ENCODE measurements at regions not wholly inside any gene's neighbourhood (a gene's known extent, or its start where the extent isn't known, plus 50 kb on each side); places are given as distances from the start of the nearest gene placed in this dataset.

- Histone ChIP-seq H3K4me3 (ENCODE audit: insufficient read depth, low read length, poor library complexity, severe bottlenecking) (no peak overlapping the region), H3K9me3 (ENCODE audit: insufficient read depth, low read length) (no peaks in the 10 kb centered on the region), H3K27ac (ENCODE audit: low read depth, low read length) (no peak overlapping the region), H3K79me2 (ENCODE audit: insufficient read depth, low read length) (no peaks in the 10 kb centered on the region), H3K4me2 (ENCODE audit: low read depth, low read length, poor library complexity, severe bottlenecking) (no peak overlapping the region), H4K20me1 (ENCODE audit: low read depth, low read length) (no peaks in the 10 kb centered on the region), H2AFZ (ENCODE audit: low read depth, low read length, severe bottlenecking) (no peak overlapping the region), H3K9ac (ENCODE audit: low read length) (no peak overlapping the region), H3K9me2 (replicated peaks; ENCODE audit: insufficient read depth, low read length) (no peaks in the 10 kb centered on the region), H3K36me3 (ENCODE audit: low read length) (no peaks in the 10 kb centered on the region), H3F3A (ENCODE audit: insufficient read depth) (no peaks in the 10 kb centered on the region), H3K27me3 (ENCODE audit: low read length) (no peaks in the 10 kb centered on the region)
- TF ChIP-seq EZH2phosphoT487 (conservative IDR thresholded peaks at IDR 0.05; ENCODE audit: low read length) (no peak), CTCF (IDR thresholded peaks at IDR 0.05; ENCODE audit: insufficient read depth, low read length, poor library complexity, severe bottlenecking) (no peak)
Observed at GRCh38 chr13:72379581-72379980, 347.8 kb downstream of the MZT1 start.

GRCh38 chr13:72368031-72368430 lies 359.4 kb downstream of the MZT1 start:
- H3K9me3 ChIP-seq (ENCODE audit: insufficient read depth, low read length), result no peaks in the 10 kb centered on the region
- H2AFZ ChIP-seq (ENCODE audit: low read depth, low read length, severe bottlenecking), result no peak overlapping the region
- H3K27ac ChIP-seq (ENCODE audit: low read depth, low read length), result no peak overlapping the region
- H3K9ac ChIP-seq (ENCODE audit: low read length), result no peak overlapping the region
- no peaks in the 10 kb centered on the region for H3K9me2 ChIP-seq (replicated peaks; ENCODE audit: insufficient read depth, low read length)
- no peaks in the 10 kb centered on the region for H3K36me3 ChIP-seq (ENCODE audit: low read length)
- H3K27me3 ChIP-seq (ENCODE audit: low read length), result no peaks in the 10 kb centered on the region
- no peaks in the 10 kb centered on the region for H3F3A ChIP-seq (ENCODE audit: insufficient read depth)
- H3K4me2 ChIP-seq (ENCODE audit: low read depth, low read length, poor library complexity, severe bottlenecking), result no peak overlapping the region
- TF ChIP-seq CTCF (IDR thresholded peaks at IDR 0.05; ENCODE audit: insufficient read depth, low read length, poor library complexity, severe bottlenecking) (no peak), EZH2phosphoT487 (conservative IDR thresholded peaks at IDR 0.05; ENCODE audit: low read length) (no peak)
- H4K20me1 ChIP-seq (ENCODE audit: low read depth, low read length), result no peaks in the 10 kb centered on the region
- H3K79me2 ChIP-seq (ENCODE audit: insufficient read depth, low read length), result no peaks in the 10 kb centered on the region
- no peak overlapping the region for H3K4me3 ChIP-seq (ENCODE audit: insufficient read depth, low read length, poor library complexity, severe bottlenecking)

- Histone ChIP-seq H3K36me3 (ENCODE audit: low read length) (no peaks in the 10 kb centered on the region), H3K79me2 (ENCODE audit: insufficient read depth, low read length) (no peaks in the 10 kb centered on the region), H3K27ac (ENCODE audit: low read depth, low read length) (no peak overlapping the region), H3K9me2 (replicated peaks; ENCODE audit: insufficient read depth, low read length) (no peaks in the 10 kb centered on the region), H3K4me2 (ENCODE audit: low read depth, low read length, poor library complexity, severe bottlenecking) (no peak overlapping the region), H2AFZ (ENCODE audit: low read depth, low read length, severe bottlenecking) (no peak overlapping the region), H3K27me3 (ENCODE audit: low read length) (no peaks in the 10 kb centered on the region), H3K9me3 (ENCODE audit: insufficient read depth, low read length) (no peaks in the 10 kb centered on the region), H3K4me3 (ENCODE audit: insufficient read depth, low read length, poor library complexity, severe bottlenecking) (no peak overlapping the region), H3K9ac (ENCODE audit: low read length) (no peak overlapping the region), H3F3A (ENCODE audit: insufficient read depth) (no peaks in the 10 kb centered on the region), H4K20me1 (ENCODE audit: low read depth, low read length) (no peaks in the 10 kb centered on the region)
- no peak for TF ChIP-seq CTCF (IDR thresholded peaks at IDR 0.05; ENCODE audit: insufficient read depth, low read length, poor library complexity, severe bottlenecking)
- no peak for TF ChIP-seq EZH2phosphoT487 (conservative IDR thresholded peaks at IDR 0.05; ENCODE audit: low read length)
Observed at GRCh38 chr13:72346716-72347115, 380.7 kb downstream of the MZT1 start.

Measured in SU-DHL-6 (cell line).